ENCODE measurements at regions not wholly inside any gene's neighbourhood (a gene's known extent, or its start where the extent isn't known, plus 50 kb on each side); places are given as distances from the start of the nearest gene placed in this dataset.

- Histone ChIP-seq H3K9me3 (no peaks in the 10 kb centered on the region), H3K27ac (no peak overlapping the region), H3K27me3 (no peaks in the 10 kb centered on the region), H3K36me3 (no peaks in the 10 kb centered on the region), H3K4me1 (no peaks in the 10 kb centered on the region), H3K4me3 (no peak overlapping the region)
- WGBS, 2 donors (ENCODE audit: low coverage in 1 of 2): 69 to 94% methylated on average over 2 of the region's 2 CpGs
- ATAC-seq: no peak
- TF ChIP-seq POLR2A (IDR thresholded peaks at IDR 0.05) (no peak), POLR2AphosphoS5 (IDR thresholded peaks at IDR 0.05) (no peak), EP300 (IDR thresholded peaks at IDR 0.05) (no peak), CTCF (IDR thresholded peaks at IDR 0.05) (no peak)
Observed at GRCh38 chr2:138323382-138324067, 178.0 kb upstream of the SPOPL start.

GRCh38 chr2:138324068-138324771, 177.3 kb upstream of the SPOPL start:
- no peaks in the 10 kb centered on the region for H3K36me3 ChIP-seq
- no peak for ATAC-seq
- 77 to 100% methylated on average over 1 to 2 of the region's 3 CpGs for WGBS, 2 donors (ENCODE audit: low coverage in 1 of 2)
- H3K27me3 ChIP-seq: no peaks in the 10 kb centered on the region
- TF ChIP-seq EP300 (IDR thresholded peaks at IDR 0.05) (no peak), CTCF (IDR thresholded peaks at IDR 0.05) (no peak), POLR2A (IDR thresholded peaks at IDR 0.05) (no peak), POLR2AphosphoS5 (IDR thresholded peaks at IDR 0.05) (no peak)
- H3K4me3 ChIP-seq: no peak overlapping the region
- no peaks in the 10 kb centered on the region for H3K4me1 ChIP-seq
- H3K27ac ChIP-seq: no peak overlapping the region
- no peaks in the 10 kb centered on the region for H3K9me3 ChIP-seq

- Histone ChIP-seq H3K4me3 (no peak overlapping the region), H3K36me3 (no peaks in the 10 kb centered on the region), H3K27me3 (no peaks in the 10 kb centered on the region), H3K27ac (no peak overlapping the region), H3K9me3 (no peaks in the 10 kb centered on the region), H3K4me1 (no peaks in the 10 kb centered on the region)
- ATAC-seq: no peak
- no peak for TF ChIP-seq EP300 (IDR thresholded peaks at IDR 0.05)
- no peak for TF ChIP-seq POLR2A (IDR thresholded peaks at IDR 0.05)
- no peak for TF ChIP-seq CTCF (IDR thresholded peaks at IDR 0.05)
- TF ChIP-seq POLR2AphosphoS5 (IDR thresholded peaks at IDR 0.05): no peak
- WGBS, 2 donors (ENCODE audit: low coverage in 1 of 2): 93% methylated on average over 1 of the region's 1 CpG; no CpG with 5 or more reads in 1 of the 2 donors
Observed at GRCh38 chr2:138327967-138328366, 173.6 kb upstream of the SPOPL start.

- Histone ChIP-seq H3K4me3 (no peak overlapping the region), H3K27me3 (no peaks in the 10 kb centered on the region), H3K9me3 (no peaks in the 10 kb centered on the region), H3K4me1 (no peaks in the 10 kb centered on the region), H3K36me3 (no peaks in the 10 kb centered on the region), H3K27ac (no peak overlapping the region)
- no peak for TF ChIP-seq POLR2AphosphoS5 (IDR thresholded peaks at IDR 0.05)
- no peak for TF ChIP-seq EP300 (IDR thresholded peaks at IDR 0.05)
- no peak for TF ChIP-seq CTCF (IDR thresholded peaks at IDR 0.05)
- no peak for TF ChIP-seq POLR2A (IDR thresholded peaks at IDR 0.05)
- 84 to 88% methylated on average over 3 of the region's 3 CpGs for WGBS, 2 donors (ENCODE audit: low coverage in 1 of 2)
- no peak for ATAC-seq
Observed at GRCh38 chr2:138329162-138329561, 172.4 kb upstream of the SPOPL start.

GRCh38 chr2:138329591-138329990, 172.0 kb upstream of the SPOPL start:
- Histone ChIP-seq H3K36me3 (no peaks in the 10 kb centered on the region), H3K27me3 (no peaks in the 10 kb centered on the region), H3K4me1 (no peaks in the 10 kb centered on the region), H3K27ac (no peak overlapping the region), H3K9me3 (no peaks in the 10 kb centered on the region), H3K4me3 (no peak overlapping the region)
- WGBS, 2 donors (ENCODE audit: low coverage in 1 of 2): 8 to 22% methylated on average over 1 of the region's 1 CpG
- no peak for TF ChIP-seq CTCF (IDR thresholded peaks at IDR 0.05)
- ATAC-seq: no peak

Data from gastroesophageal sphincter (tissue), 4 donors.